Kasumi-1 (cell line): ENCODE measurements at regions not wholly inside any gene's neighbourhood (a gene's known extent, or its start where the extent isn't known, plus 50 kb on each side); places are given as distances from the start of the nearest gene placed in this dataset.

Source experiments
- DNase-seq, 2 experiments: peaks; one replicate each; lab custom pipeline; 2025; lab: John Stamatoyannopoulos, UW

GRCh38 chr2:158732573-158733429 lies 62.3 kb upstream of the DAPL1 start:
- DNase-seq = no peak

DNA sequence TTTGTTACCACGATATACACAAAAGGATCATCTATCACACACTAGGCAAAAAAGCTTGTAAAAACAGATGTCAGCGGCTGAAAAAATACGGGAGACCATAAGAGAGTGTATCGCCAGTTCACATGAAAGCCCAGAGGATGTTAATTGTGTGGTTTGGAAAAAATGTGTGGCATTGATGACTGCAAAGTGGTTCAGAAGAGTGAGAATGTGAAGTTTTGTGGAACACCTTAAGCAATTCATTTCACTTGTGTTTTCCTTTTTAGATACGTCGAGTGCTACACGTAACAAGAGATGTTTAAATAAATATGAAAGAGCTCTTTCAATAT lies 61.7 kb upstream of the DAPL1 start:
- no peak for DNase-seq

- no peak for DNase-seq
Observed at GRCh38 chr2:158734442-158734841, 60.7 kb upstream of the DAPL1 start.

- no peak for DNase-seq
Observed at GRCh38 chr2:158735822-158736580, 59.1 kb upstream of the DAPL1 start.

GRCh38 chr2:158738363-158738762 lies 56.8 kb upstream of the DAPL1 start:
- no peak for DNase-seq

- no peak for DNase-seq
Observed at GRCh38 chr2:158740127-158740526, 55.0 kb upstream of the DAPL1 start.

DNA sequence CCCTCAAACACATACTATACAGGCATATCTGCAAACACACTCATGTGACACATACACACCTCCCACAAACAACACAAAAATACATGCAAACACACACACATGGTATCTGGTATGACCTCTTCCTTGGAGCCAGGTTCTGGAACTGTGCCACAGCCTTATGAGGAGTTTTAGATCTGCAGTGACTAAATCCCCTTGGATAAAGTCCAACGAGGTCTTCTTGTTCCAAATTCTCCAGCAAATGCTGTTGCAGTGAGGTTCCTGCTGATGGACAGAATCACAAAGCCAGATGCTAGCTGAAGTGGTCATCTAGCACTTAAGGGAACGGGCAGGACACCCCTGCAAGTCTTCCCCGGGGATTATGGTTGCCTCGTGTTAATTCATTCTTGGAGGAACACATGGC lies 54.5 kb upstream of the DAPL1 start:
- no peak for DNase-seq

GRCh38 chr2:158741625-158742024 lies 53.5 kb upstream of the DAPL1 start:
- no peak for DNase-seq

DNA sequence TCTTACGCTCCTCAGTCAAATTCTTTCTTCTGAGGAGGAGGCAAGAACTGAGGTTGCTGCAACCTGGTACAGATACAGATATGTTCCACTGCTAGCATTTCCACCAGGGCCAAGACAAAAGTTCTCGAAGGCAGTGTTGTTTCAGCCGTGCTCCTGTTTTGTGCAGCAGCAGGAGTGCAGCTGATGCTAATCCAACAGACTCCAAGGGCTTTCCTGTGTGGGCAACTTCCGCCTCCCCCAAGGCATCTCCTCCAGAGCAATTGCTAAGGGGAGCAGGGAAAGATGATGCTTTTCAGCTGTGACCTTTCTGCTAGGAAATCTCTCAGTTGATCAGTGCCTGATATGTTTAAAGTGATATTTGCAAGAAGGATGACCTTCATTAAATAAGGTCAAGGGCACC lies 52.6 kb upstream of the DAPL1 start:
- DNase-seq = no peak

- DNase-seq = no peak
Observed at GRCh38 chr2:158743466-158743865, 51.7 kb upstream of the DAPL1 start.

DNA sequence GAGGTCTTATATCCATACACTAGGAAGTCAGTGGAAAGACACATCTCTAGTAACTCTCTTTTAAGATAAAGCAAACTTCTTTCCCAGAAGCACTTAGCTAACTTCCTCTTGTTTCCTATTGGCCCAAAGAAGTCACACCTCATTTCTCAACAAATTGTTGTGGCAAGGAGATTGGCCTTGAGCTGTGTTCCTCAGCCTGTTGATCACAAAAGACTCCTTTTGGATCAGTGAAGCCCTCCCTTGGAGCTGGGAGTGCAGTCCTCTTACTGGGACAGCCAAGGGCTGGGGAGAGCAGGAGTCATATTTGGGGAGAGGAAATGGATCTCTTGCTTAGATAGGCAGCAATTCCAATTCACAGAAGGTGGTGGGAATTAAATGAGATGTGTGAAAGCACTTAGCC lies 51.2 kb upstream of the DAPL1 start:
- peak in 1 of 2 experiments; percentile 11 for DNase-seq

- peak; percentile 86 to 89 for DNase-seq
Observed at GRCh38 chr2:158745067-158745865, 49.9 kb upstream of the DAPL1 start.
